ENCODE measurements at regions not wholly inside any gene's neighbourhood (a gene's known extent, or its start where the extent isn't known, plus 50 kb on each side); places are given as distances from the start of the nearest gene placed in this dataset.

- DNase-seq (ENCODE audit: low read depth in 4 of 4, low spot score in 1 of 4) = no peak
Observed at GRCh38 chr4:37058826-37059225, 185.7 kb upstream of the NWD2 start.

- DNase-seq (ENCODE audit: low read depth in 4 of 4, low spot score in 1 of 4) = no peak
Observed at GRCh38 chr4:37066159-37066558, 178.4 kb upstream of the NWD2 start.

GRCh38 chr4:37068580-37068979 lies 176.0 kb upstream of the NWD2 start:
- no peak for DNase-seq (ENCODE audit: low read depth in 4 of 4, low spot score in 1 of 4)

- no peak for DNase-seq (ENCODE audit: low read depth in 4 of 4, low spot score in 1 of 4)
Observed at GRCh38 chr4:37070041-37070440, 174.5 kb upstream of the NWD2 start.

DNA sequence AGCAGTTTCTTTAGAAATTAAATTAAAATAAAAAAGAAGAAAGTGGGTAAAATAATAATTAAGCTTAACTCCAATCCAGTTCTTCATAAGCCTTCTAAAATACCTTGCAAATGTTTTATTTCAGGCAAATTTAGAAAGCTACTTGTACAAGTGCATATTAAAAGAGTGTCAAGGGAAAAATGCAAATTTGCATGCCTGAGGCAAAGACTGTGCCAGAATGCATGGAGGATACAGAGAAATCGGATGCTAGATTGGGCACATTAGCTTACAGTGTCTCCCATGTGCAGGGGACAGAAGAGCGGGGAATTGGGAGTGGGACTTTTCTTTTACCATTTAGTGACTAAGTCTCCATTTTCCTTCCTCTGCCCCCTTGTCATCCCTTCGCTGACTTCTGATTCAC lies 173.0 kb upstream of the NWD2 start:
- DNase-seq (ENCODE audit: low read depth in 4 of 4, low spot score in 1 of 4) = no peak

DNA sequence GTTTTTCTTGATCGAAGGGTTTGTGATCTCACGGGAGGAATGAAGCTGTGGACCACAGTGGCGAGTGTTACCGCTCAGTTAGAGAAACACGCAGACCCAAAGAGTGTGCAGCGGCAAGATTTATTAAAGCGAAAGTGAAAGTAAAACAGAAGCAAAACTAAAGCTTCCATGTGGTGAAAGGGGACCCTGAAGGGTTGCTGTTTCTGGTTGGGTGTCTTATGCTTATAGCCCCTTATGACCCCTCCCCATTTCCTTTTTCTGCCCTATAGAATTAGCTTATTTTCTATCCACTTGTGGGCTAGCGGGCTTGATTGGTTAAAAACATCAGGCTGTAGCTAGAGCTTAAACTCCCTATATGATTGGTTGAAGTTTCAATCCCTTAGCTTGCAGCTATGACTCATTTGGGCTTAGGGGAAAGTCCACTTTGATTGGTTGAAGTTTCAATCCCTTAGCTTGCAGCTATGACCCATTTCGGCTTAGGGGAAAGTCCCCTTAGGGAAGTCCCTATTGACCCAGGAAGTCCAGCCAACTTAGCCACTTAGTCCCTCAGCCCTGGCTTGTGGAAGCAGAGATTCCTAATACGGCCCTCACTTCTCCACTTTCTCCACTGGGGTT lies 171.2 kb upstream of the NWD2 start:
- DNase-seq (ENCODE audit: low read depth in 4 of 4, low spot score in 1 of 4) = no peak

GRCh38 chr4:37082912-37083311 lies 161.6 kb upstream of the NWD2 start:
- no peak for DNase-seq (ENCODE audit: low read depth in 4 of 4, low spot score in 1 of 4)

DNA sequence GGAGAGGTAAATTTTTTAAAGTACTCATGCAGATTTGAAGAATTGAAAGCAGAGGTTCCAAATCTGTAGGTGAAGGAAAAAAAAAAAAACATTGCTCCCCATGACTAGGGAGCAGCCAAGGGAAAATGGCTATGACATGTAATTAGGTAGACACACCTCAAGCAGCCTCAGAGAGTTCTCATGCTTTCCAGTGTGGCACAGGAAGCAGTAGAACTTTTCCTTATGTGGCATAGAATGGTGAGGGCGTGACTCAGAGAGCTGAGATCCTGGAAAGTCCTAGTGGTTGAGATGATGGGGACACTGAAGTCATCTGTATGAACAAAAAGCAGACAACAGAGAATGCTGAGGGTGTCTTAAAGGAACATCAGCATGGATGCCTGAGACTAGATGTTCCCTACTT lies 148.6 kb upstream of the NWD2 start:
- DNase-seq (ENCODE audit: low read depth in 4 of 4, low spot score in 1 of 4) = no peak

DNA sequence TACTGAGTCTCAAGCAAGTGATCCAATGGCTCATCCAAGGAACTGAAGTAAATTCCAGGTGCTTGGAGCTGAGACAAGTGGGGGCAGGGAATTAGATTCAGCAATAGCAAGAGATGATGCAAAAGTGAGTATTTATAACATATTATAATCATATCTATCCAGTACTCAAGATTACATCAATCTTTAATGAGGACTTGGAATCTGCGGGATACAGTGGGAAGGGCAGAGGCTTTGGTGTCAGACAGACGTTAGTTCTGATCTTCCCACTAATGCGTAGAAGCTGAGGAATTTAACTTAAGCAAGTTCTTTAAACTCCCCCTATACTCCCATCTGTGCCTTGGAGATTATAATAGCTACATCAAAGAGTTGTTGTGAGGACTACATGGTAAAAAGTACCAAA lies 143.4 kb upstream of the NWD2 start:
- DNase-seq (ENCODE audit: low read depth in 4 of 4, low spot score in 1 of 4) = no peak

DNA sequence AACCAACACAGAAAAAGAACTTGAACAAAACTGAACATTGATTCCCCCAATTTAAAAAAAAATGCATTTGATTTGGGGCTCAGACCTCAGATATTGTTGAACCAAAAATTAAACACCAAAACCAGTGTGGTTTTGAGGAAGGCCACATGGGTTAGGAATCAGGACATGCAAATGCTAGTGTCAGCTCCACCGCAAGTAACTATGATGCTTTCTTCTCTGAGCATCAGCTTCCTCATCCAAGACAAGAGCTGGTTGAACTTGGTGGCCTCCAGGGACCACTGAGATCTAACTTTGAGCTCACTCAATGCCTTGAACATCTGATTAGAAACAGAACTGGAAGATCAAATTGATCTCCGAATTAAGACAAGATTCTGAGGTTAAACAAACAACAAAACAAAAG lies 142.9 kb upstream of the NWD2 start:
- no peak for DNase-seq (ENCODE audit: low read depth in 4 of 4, low spot score in 1 of 4)

DNA sequence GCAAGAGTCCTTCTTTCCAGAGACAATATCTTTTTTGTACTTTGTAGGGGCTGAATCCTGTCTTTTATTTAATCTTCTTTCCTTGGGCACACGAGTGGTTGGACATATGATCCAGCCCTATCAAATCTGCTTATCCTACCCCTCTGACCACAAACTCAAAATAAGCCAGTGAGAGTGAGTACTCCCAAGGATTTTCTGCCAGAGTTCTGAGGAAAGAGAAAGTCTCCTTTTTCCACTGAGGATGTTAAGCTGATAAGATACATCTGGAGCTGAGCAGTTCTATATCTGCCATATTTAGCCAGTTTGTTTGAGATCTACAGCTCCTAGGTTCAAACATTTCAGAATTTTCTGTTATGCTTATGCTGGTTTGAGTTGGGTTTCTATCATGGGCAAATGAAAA lies 134.8 kb upstream of the NWD2 start:
- no peak for DNase-seq (ENCODE audit: low read depth in 4 of 4, low spot score in 1 of 4)

GRCh38 chr4:37124800-37125199 lies 119.7 kb upstream of the NWD2 start:
- DNase-seq (ENCODE audit: low read depth in 4 of 4, low spot score in 1 of 4) = no peak

GRCh38 chr4:37126051-37126450 lies 118.5 kb upstream of the NWD2 start:
- DNase-seq (ENCODE audit: low read depth in 4 of 4, low spot score in 1 of 4) = no peak

GRCh38 chr4:37130465-37130864 lies 114.1 kb upstream of the NWD2 start:
- no peak for DNase-seq (ENCODE audit: low read depth in 4 of 4, low spot score in 1 of 4)

DNA sequence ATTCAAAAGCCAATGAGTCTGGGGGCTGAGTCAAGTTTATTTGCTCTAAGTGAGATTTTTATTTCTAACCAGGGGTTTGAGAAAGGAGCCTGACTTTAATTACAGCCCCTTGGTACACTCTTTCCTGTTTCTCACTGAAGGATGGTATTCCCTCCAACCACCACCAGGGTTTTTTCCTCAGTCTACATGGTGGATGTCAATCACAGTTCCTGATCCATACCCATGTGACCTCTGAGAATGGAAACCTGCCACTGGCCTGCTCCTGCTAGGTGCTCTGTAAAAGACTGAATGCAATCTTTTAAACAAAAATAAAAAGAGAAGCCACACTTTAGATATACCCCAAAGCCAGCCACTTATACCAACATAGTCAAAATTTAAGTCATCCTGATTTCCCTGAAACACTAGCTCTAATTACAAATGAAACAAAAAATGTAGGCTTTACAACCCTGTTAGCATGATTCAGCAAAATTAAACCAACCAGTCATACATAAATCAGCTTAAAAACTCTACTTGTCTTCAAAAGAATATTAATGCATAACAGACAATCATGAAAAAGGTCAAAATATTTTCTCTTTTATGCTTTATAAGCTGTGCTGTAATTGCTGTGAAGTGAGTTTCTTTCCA lies 112.1 kb upstream of the NWD2 start:
- no peak for DNase-seq (ENCODE audit: low read depth in 4 of 4, low spot score in 1 of 4)

- DNase-seq (ENCODE audit: low read depth in 4 of 4, low spot score in 1 of 4) = no peak
Observed at GRCh38 chr4:37132975-37133360, 111.6 kb upstream of the NWD2 start.

GRCh38 chr4:37138019-37138653 lies 106.4 kb upstream of the NWD2 start:
- no peak for DNase-seq (ENCODE audit: low read depth in 4 of 4, low spot score in 1 of 4)

DNA sequence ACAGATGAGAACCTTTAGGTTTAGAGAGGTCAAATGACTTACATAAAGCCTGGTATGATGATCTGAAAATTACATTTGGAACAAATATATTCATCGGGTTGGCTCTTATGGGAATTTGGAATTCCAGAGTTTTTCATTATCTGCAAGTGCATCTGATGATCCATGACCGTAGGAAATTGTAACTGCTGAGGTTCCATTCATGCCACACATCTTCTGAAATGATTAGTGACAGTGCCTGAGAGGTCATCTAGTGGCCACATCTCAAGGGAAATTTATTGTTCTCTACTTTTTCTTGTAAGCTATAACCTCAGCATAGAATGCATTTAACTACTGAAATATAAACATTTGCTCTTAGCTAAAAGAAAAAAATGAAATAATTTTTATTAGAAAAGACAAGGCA lies 105.8 kb upstream of the NWD2 start:
- DNase-seq (ENCODE audit: low read depth in 4 of 4, low spot score in 1 of 4) = no peak

DNA sequence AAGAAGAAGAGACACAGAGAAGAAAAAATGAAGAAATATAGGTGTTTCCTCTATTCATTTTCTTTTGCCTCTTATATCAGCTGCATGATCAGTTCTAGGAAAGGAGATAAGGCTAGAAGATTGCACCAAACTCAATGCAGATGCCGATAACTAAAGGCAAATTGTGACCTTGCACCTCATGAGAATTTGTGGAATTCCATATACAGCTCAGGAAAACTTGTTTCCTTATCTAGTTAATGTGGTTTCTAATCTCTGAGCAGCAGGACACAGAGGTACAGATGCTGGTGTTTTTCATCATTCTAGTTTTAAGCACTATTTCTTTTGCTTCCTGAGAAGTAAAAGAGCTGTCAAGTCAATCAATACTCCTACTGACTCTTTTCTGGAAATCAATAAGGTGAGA lies 104.6 kb upstream of the NWD2 start:
- no peak for DNase-seq (ENCODE audit: low read depth in 4 of 4, low spot score in 1 of 4)

DNA sequence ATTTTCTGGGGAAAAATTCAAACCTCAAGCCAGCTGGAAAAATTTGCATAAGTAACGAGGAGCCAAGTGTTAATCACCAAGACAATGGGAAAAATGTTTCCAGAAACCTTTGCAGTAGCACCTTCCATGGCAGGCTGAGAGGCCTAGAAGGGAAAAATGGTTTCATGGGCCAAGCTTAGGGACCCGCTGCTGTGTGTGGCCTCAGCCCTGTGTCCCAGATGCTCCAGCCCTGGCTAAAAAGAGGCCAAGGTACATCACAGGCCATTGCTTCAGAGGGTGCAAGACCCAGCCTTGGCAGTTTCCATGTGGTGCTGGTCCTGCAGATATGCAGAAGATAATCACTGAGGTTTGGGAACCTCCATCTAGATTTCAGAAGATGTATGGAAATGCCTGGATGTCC lies 98.3 kb upstream of the NWD2 start:
- DNase-seq (ENCODE audit: low read depth in 4 of 4, low spot score in 1 of 4) = no peak

DNA sequence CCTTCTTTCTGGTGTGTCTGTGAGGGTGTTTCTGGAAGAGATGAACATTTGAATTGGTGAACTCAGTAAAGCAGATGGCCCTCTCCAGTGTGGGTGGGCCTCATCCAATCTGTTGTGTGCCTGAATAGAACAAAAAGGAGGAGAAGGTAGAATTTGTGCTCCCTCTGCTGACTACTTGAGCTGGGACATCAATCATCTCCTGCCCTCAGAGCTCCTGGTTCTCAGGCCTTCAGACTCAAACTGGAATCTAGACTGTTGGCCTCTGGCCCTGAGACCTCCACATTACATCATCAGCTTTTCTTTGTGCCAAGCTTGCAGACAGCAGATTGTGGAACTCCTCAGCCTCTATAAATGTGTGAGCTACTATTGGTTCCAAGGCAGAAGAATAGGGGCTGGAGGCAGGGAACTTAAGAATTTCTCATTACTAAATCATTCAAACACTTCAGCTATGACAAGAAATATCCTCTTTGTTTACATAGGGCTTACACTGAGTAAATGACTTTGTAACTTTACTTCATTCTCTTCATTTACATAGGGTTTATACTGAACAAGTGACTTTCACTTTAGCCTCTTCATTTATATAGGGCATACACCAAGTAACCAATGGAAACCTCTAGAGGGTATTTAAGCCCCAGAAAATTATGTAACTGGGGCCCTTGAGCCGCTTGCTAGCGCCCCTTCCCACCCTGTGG lies 86.9 kb upstream of the NWD2 start:
- no peak for DNase-seq (ENCODE audit: low read depth in 4 of 4, low spot score in 1 of 4)

GRCh38 chr4:37160653-37161052 lies 83.9 kb upstream of the NWD2 start:
- no peak for DNase-seq (ENCODE audit: low read depth in 4 of 4, low spot score in 1 of 4)
